ACC112 (cell line): ENCODE measurements at regions not wholly inside any gene's neighbourhood (a gene's known extent, or its start where the extent isn't known, plus 50 kb on each side); places are given as distances from the start of the nearest gene placed in this dataset.

Source experiments
- H2AFZ ChIP-seq: fragments of 200-600 bp; sonication (generic); one replicate; pipeline ENCODE4 v1.6.0; 2017; ENCODE audit warnings: antibody characterized with exemption, low read length; ENCODE audit not compliant: unreplicated experiment
- H3K27ac ChIP-seq: fragments of 200-600 bp; sonication (generic); 2 replicates; pipeline ENCODE4 v1.5.1; 2014; ENCODE audit warnings: low read depth, mild to moderate bottlenecking, antibody characterized with exemption, low read length, moderate library complexity
- H3K27me3 ChIP-seq: fragments of 200-600 bp; sonication (generic); 2 replicates; pipeline ENCODE4 v1.6.1; 2014; ENCODE audit warnings: mild to moderate bottlenecking, antibody characterized with exemption, low read length, moderate library complexity, mixed read lengths; ENCODE audit not compliant: insufficient read depth
- H3K36me3 ChIP-seq: fragments of 200-600 bp; sonication (generic); 2 replicates; pipeline ENCODE4 v1.6.1; 2016; ENCODE audit warnings: mild to moderate bottlenecking, antibody characterized with exemption, low read length, moderate library complexity, mixed read lengths; ENCODE audit not compliant: insufficient read depth
- H3K4me1 ChIP-seq: fragments of 200-600 bp; sonication (generic); one replicate; pipeline ENCODE4 v1.6.1; 2016; ENCODE audit warnings: low read length, mixed read lengths; ENCODE audit not compliant: insufficient read depth, unreplicated experiment, control insufficient read depth
- H3K4me3 ChIP-seq: fragments of 200-600 bp; sonication (generic); 2 replicates; pipeline ENCODE4 v1.5.1; 2014; ENCODE audit warnings: mild to moderate bottlenecking, low read depth, low read length
- H3K79me2 ChIP-seq: fragments of 200-600 bp; sonication (generic); one replicate; pipeline ENCODE4 v1.6.0; 2016; ENCODE audit warnings: low read length; ENCODE audit not compliant: control insufficient read depth, unreplicated experiment, insufficient read depth

GRCh38 chr2:16284941-16285625, 344.7 kb downstream of the MYCN start:
- Histone ChIP-seq H3K36me3 (no peaks in the 10 kb centered on the region), H3K4me1 (no peaks in the 10 kb centered on the region), H3K79me2 (no peaks in the 10 kb centered on the region), H2AFZ (no peak overlapping the region), H3K27me3 (no peaks in the 10 kb centered on the region), H3K27ac (no peak overlapping the region), H3K4me3 (no peak overlapping the region)

GRCh38 chr2:16283071-16283850, 342.9 kb downstream of the MYCN start:
- Histone ChIP-seq H3K27me3 (no peaks in the 10 kb centered on the region), H3K4me1 (no peaks in the 10 kb centered on the region), H3K4me3 (no peak overlapping the region), H2AFZ (no peak overlapping the region), H3K79me2 (no peaks in the 10 kb centered on the region), H3K36me3 (no peaks in the 10 kb centered on the region), H3K27ac (no peak overlapping the region)

- H2AFZ ChIP-seq, result no peak overlapping the region
- H3K36me3 ChIP-seq, result no peaks in the 10 kb centered on the region
- H3K27ac ChIP-seq, result no peak overlapping the region
- H3K4me1 ChIP-seq, result no peaks in the 10 kb centered on the region
- H3K4me3 ChIP-seq, result no peak overlapping the region
- no peaks in the 10 kb centered on the region for H3K79me2 ChIP-seq
- H3K27me3 ChIP-seq, result no peaks in the 10 kb centered on the region
Observed at GRCh38 chr2:16282511-16282910, 342.2 kb downstream of the MYCN start.

GRCh38 chr2:16281451-16282335, 341.3 kb downstream of the MYCN start:
- H3K4me1 ChIP-seq, result no peaks in the 10 kb centered on the region
- no peaks in the 10 kb centered on the region for H3K36me3 ChIP-seq
- H3K79me2 ChIP-seq, result no peaks in the 10 kb centered on the region
- H2AFZ ChIP-seq, result no peak overlapping the region
- no peak overlapping the region for H3K27ac ChIP-seq
- no peak overlapping the region for H3K4me3 ChIP-seq
- H3K27me3 ChIP-seq, result no peaks in the 10 kb centered on the region

- H3K27ac ChIP-seq, result no peak overlapping the region
- no peak overlapping the region for H3K4me3 ChIP-seq
- H2AFZ ChIP-seq, result no peak overlapping the region
- no peaks in the 10 kb centered on the region for H3K4me1 ChIP-seq
- H3K79me2 ChIP-seq, result no peaks in the 10 kb centered on the region
- H3K36me3 ChIP-seq, result no peaks in the 10 kb centered on the region
- no peaks in the 10 kb centered on the region for H3K27me3 ChIP-seq
Observed at GRCh38 chr2:16280081-16280480, 339.7 kb downstream of the MYCN start.

GRCh38 chr2:16279641-16280040, 339.3 kb downstream of the MYCN start:
- H3K4me3 ChIP-seq, result no peak overlapping the region
- no peaks in the 10 kb centered on the region for H3K27me3 ChIP-seq
- no peak overlapping the region for H2AFZ ChIP-seq
- H3K79me2 ChIP-seq, result no peaks in the 10 kb centered on the region
- no peaks in the 10 kb centered on the region for H3K4me1 ChIP-seq
- H3K36me3 ChIP-seq, result no peaks in the 10 kb centered on the region
- no peak overlapping the region for H3K27ac ChIP-seq

GRCh38 chr2:16279201-16279570, 338.8 kb downstream of the MYCN start:
- Histone ChIP-seq H3K4me1 (no peaks in the 10 kb centered on the region), H2AFZ (no peak overlapping the region), H3K79me2 (no peaks in the 10 kb centered on the region), H3K4me3 (no peak overlapping the region), H3K27me3 (no peaks in the 10 kb centered on the region), H3K36me3 (no peaks in the 10 kb centered on the region), H3K27ac (no peak overlapping the region)

- no peaks in the 10 kb centered on the region for H3K27me3 ChIP-seq
- H3K4me1 ChIP-seq, result no peaks in the 10 kb centered on the region
- H3K4me3 ChIP-seq, result no peak overlapping the region
- no peak overlapping the region for H3K27ac ChIP-seq
- H3K79me2 ChIP-seq, result no peaks in the 10 kb centered on the region
- H2AFZ ChIP-seq, result no peak overlapping the region
- H3K36me3 ChIP-seq, result no peaks in the 10 kb centered on the region
Observed at GRCh38 chr2:16278421-16279200, 338.3 kb downstream of the MYCN start.

- no peaks in the 10 kb centered on the region for H3K4me1 ChIP-seq
- no peak overlapping the region for H3K4me3 ChIP-seq
- H3K36me3 ChIP-seq, result no peaks in the 10 kb centered on the region
- no peaks in the 10 kb centered on the region for H3K27me3 ChIP-seq
- no peak overlapping the region for H2AFZ ChIP-seq
- H3K79me2 ChIP-seq, result no peaks in the 10 kb centered on the region
- H3K27ac ChIP-seq, result no peak overlapping the region
Observed at GRCh38 chr2:16277117-16277516, 336.8 kb downstream of the MYCN start.

- H3K36me3 ChIP-seq, result no peaks in the 10 kb centered on the region
- no peak overlapping the region for H2AFZ ChIP-seq
- H3K4me1 ChIP-seq, result no peaks in the 10 kb centered on the region
- no peaks in the 10 kb centered on the region for H3K79me2 ChIP-seq
- no peaks in the 10 kb centered on the region for H3K27me3 ChIP-seq
- H3K4me3 ChIP-seq, result no peak overlapping the region
- no peak overlapping the region for H3K27ac ChIP-seq
Observed at GRCh38 chr2:16275661-16276060, 335.3 kb downstream of the MYCN start.
